Astrocyte (in vitro differentiated cells and primary cell): ENCODE measurements at regions not wholly inside any gene's neighbourhood (a gene's known extent, or its start where the extent isn't known, plus 50 kb on each side); places are given as distances from the start of the nearest gene placed in this dataset.

Experiments used
- DNase-seq: peaks from one replicate; pipeline ENCODE4 v3.0.0-alpha.2; 2010; ENCODE audit warnings: low read depth
- FAIRE-seq: peaks from 2 replicates; lab custom pipeline; 2011; peaks lifted over from hg19 to GRCh38; lab: Jason Lieb, UNC
- H2AFZ ChIP-seq: 2 replicates; pipeline ENCODE4 v1.6.0; 2012; ENCODE audit warnings: low read depth, low read length, inconsistent platforms
- H3K27ac ChIP-seq: 2 replicates; pipeline ENCODE4 v1.5.1; 2011; ENCODE audit warnings: low read depth, low read length, inconsistent platforms
- H3K27me3 ChIP-seq: 2 replicates; pipeline ENCODE4 v1.6.0; 2011; ENCODE audit warnings: low read length, inconsistent platforms; ENCODE audit not compliant: insufficient read depth
- H3K36me3 ChIP-seq: 2 replicates; pipeline ENCODE4 v1.5.1; 2011; ENCODE audit warnings: low read length, inconsistent platforms; ENCODE audit not compliant: insufficient read depth
- H3K4me1 ChIP-seq: 2 replicates; pipeline ENCODE4 v1.5.1; 2011; ENCODE audit warnings: low read length, inconsistent platforms; ENCODE audit not compliant: insufficient read depth
- H3K4me2 ChIP-seq: 2 replicates; pipeline ENCODE4 v1.6.0; 2012; ENCODE audit warnings: low read length, inconsistent platforms
- H3K4me3 ChIP-seq: 2 replicates; pipeline ENCODE4 v1.5.1; 2011; ENCODE audit warnings: low read depth, mild to moderate bottlenecking, low read length, inconsistent platforms; ENCODE audit not compliant: insufficient read depth
- H3K79me2 ChIP-seq: 2 replicates; pipeline ENCODE4 v1.6.0; 2012; ENCODE audit warnings: mild to moderate bottlenecking, low read length, inconsistent platforms; ENCODE audit not compliant: insufficient read depth
- H3K9ac ChIP-seq: 2 replicates; pipeline ENCODE4 v1.6.0; 2012; ENCODE audit warnings: mild to moderate bottlenecking, low read length, inconsistent platforms
- H3K9me3 ChIP-seq: 2 replicates; pipeline ENCODE4 v1.5.1; 2012; ENCODE audit warnings: low read depth, mild to moderate bottlenecking, low read length, inconsistent platforms; ENCODE audit not compliant: insufficient read depth
- H4K20me1 ChIP-seq: 2 replicates; pipeline ENCODE4 v1.6.0; 2012; ENCODE audit warnings: low read length, inconsistent platforms; ENCODE audit not compliant: insufficient read depth
- H3K27ac Mint-ChIP-seq: one replicate; pipeline ENCODE4 v1.8.0; 2021; ENCODE audit warnings: mild to moderate bottlenecking, mixed read lengths; ENCODE audit not compliant: unreplicated experiment
- H3K27me3 Mint-ChIP-seq: one replicate; pipeline ENCODE4 v1.8.0; 2021; ENCODE audit warnings: low read depth, mixed read lengths; ENCODE audit not compliant: unreplicated experiment
- H3K36me3 Mint-ChIP-seq: one replicate; pipeline ENCODE4 v1.8.0; 2021; ENCODE audit warnings: low read depth, mixed read lengths; ENCODE audit not compliant: unreplicated experiment
- H3K4me1 Mint-ChIP-seq: one replicate; pipeline ENCODE4 v1.8.0; 2021; ENCODE audit warnings: low read depth, mixed read lengths; ENCODE audit not compliant: unreplicated experiment
- H3K4me3 Mint-ChIP-seq: one replicate; pipeline ENCODE4 v1.8.0; 2021; ENCODE audit warnings: mild to moderate bottlenecking, moderate library complexity, mixed read lengths; ENCODE audit not compliant: unreplicated experiment
- H3K9me3 Mint-ChIP-seq: one replicate; pipeline ENCODE4 v1.8.0; 2021; ENCODE audit warnings: mild to moderate bottlenecking, mixed read lengths; ENCODE audit not compliant: unreplicated experiment
- CTCF ChIP-seq: IDR thresholded peaks from 2 replicates; pipeline ENCODE4 v1.5.1; 2011; ENCODE audit warnings: low read depth, mild to moderate bottlenecking, inconsistent platforms, low read length, moderate library complexity; ENCODE audit not compliant: insufficient read depth
- EZH2 ChIP-seq: IDR thresholded peaks from 2 replicates; pipeline ENCODE4 v1.6.1; 2012; ENCODE audit warnings: mild to moderate bottlenecking, low read length, inconsistent platforms; ENCODE audit not compliant: insufficient read depth

GRCh38 chr5:62722360-62722759 lies 143.7 kb downstream of the LRRC70 start:
- peaks cover 8% of the 10 kb centered on the region for H3K4me1 Mint-ChIP-seq
- no peaks in the 10 kb centered on the region for H4K20me1 ChIP-seq
- H3K9me3 ChIP-seq: no peaks in the 10 kb centered on the region
- H3K27me3 ChIP-seq: no peaks in the 10 kb centered on the region
- peaks cover 10% of the 10 kb centered on the region for H3K27me3 Mint-ChIP-seq
- no peak overlapping the region for H3K4me2 ChIP-seq
- H3K27ac Mint-ChIP-seq: no peak overlapping the region
- peaks cover 1% of the 10 kb centered on the region for H3K9me3 Mint-ChIP-seq
- H3K36me3 ChIP-seq: no peaks in the 10 kb centered on the region
- no peak for TF ChIP-seq CTCF
- no peak for TF ChIP-seq EZH2
- FAIRE-seq (no peak), DNase-seq (no peak)
- no peak overlapping the region for H2AFZ ChIP-seq
- H3K27ac ChIP-seq: no peak overlapping the region
- no peak overlapping the region for H3K9ac ChIP-seq
- H3K4me1 ChIP-seq: no peaks in the 10 kb centered on the region
- H3K79me2 ChIP-seq: no peaks in the 10 kb centered on the region
- H3K36me3 Mint-ChIP-seq: no peaks in the 10 kb centered on the region
- no peak overlapping the region for H3K4me3 ChIP-seq
- no peak overlapping the region for H3K4me3 Mint-ChIP-seq

- no peak overlapping the region for H3K4me3 ChIP-seq
- peaks cover 10% of the 10 kb centered on the region for H3K27me3 Mint-ChIP-seq
Measured at GRCh38 chr5:62720031-62720441, 141.4 kb downstream of the LRRC70 start.

More at GRCh38 chr5:62720031-62720441, 141.4 kb downstream of the LRRC70 start:
- Histone ChIP-seq H3K79me2 (no peaks in the 10 kb centered on the region), H3K4me1 (no peaks in the 10 kb centered on the region), H3K27me3 (no peaks in the 10 kb centered on the region), H4K20me1 (no peaks in the 10 kb centered on the region), H3K36me3 (no peaks in the 10 kb centered on the region), H3K9me3 (no peaks in the 10 kb centered on the region), H3K9ac (no peak overlapping the region), H3K4me2 (no peak overlapping the region), H2AFZ (no peak overlapping the region), H3K27ac (no peak overlapping the region)
- TF ChIP-seq CTCF (no peak), EZH2 (no peak)
- DNase-seq (peak; percentile 1), FAIRE-seq (no peak)
- Mint-ChIP-seq H3K4me1 (peaks cover 8% of the 10 kb centered on the region), H3K4me3 (no peak overlapping the region), H3K36me3 (no peaks in the 10 kb centered on the region), H3K9me3 (peaks cover 1% of the 10 kb centered on the region), H3K27ac (no peak overlapping the region)
